ENCODE measurements at regions not wholly inside any gene's neighbourhood (a gene's known extent, or its start where the extent isn't known, plus 50 kb on each side); places are given as distances from the start of the nearest gene placed in this dataset.
A peak's percentile ranks its signal among the peaks of the same experiment; 100 is the strongest.

DNA sequence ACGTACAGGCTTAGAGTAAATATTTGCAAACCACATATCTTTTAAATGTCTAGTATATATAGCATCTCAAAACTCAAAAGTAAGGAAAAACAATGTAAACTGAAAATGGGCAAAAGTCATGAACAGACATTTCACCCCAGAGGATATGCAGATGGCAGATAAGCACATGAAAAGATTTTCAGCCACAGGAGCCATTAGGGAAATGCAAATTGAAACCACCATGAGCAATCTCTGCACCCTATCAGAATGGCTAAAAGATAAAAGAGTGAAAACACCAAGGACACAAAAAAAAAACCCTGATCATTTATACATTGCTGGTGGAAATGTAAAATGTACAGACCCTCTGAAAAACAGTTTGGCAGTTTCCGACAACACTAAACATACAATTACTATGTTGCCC is 292.7 kb downstream of the ZNF516 start:
- no peak for DNase-seq (ENCODE audit: low spot score)

DNA sequence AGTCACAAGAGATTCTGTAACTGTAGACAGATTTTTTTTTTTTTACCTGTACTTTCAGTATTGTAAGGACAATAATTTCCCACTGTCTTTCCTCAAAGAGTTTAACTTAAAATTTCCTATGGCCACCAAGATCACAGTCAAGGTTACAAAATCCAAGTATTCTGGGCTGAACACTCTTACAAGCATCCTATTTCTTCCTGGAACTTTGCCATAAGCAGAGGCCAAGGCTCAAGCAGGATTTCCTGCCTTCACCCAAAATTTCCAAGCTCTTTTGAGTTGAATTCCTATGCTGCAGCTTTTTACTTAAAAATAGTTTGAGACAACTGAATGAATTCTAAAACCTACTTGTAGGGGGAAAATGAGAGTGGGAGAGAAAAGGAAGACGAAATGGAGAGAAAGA is 299.4 kb downstream of the ZNF516 start:
- DNase-seq (ENCODE audit: low spot score): peak; percentile 56

- DNase-seq (ENCODE audit: low spot score): no peak
Observed at GRCh38 chr18:76188097-76188496, 306.9 kb downstream of the ZNF516 start.

GRCh38 chr18:76179257-76179656 is 315.8 kb downstream of the ZNF516 start:
- DNase-seq (ENCODE audit: low spot score): no peak

- DNase-seq (ENCODE audit: low spot score): no peak
Observed at GRCh38 chr18:76177160-76177559, 317.9 kb downstream of the ZNF516 start.

DNA sequence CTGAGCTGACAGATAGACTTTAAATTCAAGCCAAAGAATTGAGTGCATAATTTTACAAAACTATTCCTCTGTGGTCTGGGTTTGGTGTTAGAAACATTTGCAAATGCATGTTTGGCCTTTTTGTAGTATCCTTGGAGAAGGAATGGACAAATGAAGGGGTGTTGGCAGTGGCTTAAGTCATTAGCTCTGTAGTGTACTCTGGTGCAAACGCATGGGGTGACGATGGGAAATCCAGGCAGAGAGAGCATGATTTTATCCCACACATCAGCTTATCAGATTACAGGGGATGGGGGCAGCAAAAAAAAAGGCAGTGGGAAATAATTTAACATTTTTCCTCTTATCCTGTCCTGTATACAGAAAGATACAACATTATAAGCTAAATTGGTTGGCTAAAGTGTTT is 320.6 kb downstream of the ZNF516 start:
- no peak for DNase-seq (ENCODE audit: low spot score)

DNA sequence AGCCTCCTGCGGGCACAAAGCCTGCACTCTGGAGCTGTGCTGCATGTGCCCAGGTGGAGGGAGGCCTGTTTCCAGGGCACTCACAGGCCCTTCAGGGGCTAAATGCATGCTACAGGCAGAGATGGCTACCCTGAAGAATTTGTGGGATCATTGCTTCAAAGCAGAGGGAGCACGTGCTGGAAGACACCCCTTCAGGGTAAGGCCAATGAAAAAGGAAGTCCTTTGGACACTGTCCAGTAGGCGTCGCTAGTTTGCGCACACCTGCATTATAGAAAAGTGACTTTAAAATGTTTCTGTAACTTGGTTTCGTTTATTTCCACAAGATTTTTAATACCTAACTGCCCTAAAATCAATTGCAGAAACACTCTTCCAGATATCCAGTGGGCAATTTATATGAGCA is 325.3 kb downstream of the ZNF516 start:
- DNase-seq (ENCODE audit: low spot score): no peak

- no peak for DNase-seq (ENCODE audit: low spot score)
Observed at GRCh38 chr18:76167845-76168621, 327.0 kb downstream of the ZNF516 start.

DNA sequence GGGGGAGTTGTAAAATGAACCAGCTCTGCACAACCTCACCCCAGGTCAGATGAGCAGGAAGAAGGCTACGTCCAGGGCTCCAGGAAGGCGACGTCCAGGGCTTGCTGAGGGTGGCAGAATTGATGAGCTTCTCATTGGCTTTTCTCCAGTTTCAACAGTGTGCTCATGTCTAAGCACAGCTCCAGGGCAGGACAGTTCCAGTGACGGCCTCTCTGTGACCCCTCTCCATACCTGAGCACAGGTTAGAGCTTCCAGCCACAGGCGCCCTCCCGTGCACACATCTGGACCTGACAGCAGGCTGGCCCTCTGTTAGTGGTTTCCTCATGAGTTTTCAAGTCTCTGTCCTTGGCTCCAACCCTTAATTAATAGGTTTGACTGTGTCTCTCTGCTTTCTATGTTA is 327.6 kb downstream of the ZNF516 start:
- no peak for DNase-seq (ENCODE audit: low spot score)

DNA sequence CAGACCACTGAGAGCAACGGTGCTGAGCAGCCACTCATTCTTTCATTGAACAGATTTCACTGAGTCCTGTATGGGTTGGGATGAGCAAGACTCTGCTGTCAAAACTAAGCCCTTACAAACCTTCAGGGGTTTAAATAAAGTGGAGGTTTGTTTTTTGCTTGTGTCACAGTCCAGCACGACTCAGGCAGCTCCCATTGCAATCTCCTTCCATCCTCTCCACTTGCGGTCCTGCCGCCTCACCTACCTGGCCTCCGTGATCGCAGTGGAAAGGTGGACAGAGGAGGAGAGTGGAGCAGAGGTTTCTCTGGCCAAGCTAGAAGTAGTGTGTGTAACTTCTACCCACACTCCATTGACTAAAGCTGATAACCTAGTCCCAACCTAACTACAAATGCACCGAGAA is 332.2 kb downstream of the ZNF516 start:
- no peak for DNase-seq (ENCODE audit: low spot score)

- DNase-seq (ENCODE audit: low spot score): no peak
Observed at GRCh38 chr18:76161983-76162382, 333.1 kb downstream of the ZNF516 start.

DNA sequence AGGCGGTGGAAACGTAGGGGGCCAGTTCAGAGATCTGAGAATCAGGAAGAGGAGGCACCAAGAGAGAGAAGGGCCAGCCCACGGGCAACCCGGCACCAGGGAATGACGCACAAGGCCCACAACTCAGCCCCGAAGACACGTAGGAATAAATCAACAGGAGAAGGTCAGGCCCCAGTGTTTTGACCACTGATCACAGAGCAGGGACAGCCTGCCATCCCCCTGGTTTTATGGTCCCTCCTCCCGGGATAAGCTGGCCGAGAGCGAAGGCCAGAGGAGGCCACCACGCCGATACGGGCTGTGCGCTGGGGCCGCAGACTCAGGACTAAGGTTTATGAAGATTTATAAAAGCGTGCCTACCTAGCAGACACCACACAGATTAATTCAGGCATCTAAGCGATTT is 341.4 kb downstream of the ZNF516 start:
- DNase-seq (ENCODE audit: low spot score): no peak

- no peak for DNase-seq (ENCODE audit: low spot score)
Observed at GRCh38 chr18:76149734-76150133, 345.3 kb downstream of the ZNF516 start.

DNA sequence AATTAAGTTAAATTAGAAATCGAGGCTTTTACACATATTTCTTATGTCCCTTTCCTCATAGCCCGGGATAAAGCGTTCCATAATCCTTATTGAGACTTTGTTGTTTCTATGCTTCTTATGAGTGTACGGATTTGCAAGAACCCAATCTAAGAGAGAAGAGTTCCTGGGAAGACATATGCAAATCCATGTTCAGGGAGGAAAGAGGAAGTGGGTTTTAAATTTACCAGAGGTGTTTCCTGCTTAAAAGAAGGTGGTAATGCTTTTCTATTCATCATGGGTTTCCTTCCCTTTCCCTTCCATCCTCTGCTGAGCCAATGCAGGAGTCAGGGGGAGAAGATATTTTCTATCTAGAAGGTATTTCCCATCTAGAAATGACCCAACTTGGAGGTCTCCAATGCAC is 345.8 kb downstream of the ZNF516 start:
- DNase-seq (ENCODE audit: low spot score): no peak

GRCh38 chr18:76145521-76146376 is 349.3 kb downstream of the ZNF516 start:
- DNase-seq (ENCODE audit: low spot score): no peak

- no peak for DNase-seq (ENCODE audit: low spot score)
Observed at GRCh38 chr18:76144844-76145243, 350.2 kb downstream of the ZNF516 start.

- no peak for DNase-seq (ENCODE audit: low spot score)
Observed at GRCh38 chr18:76142611-76143010, 352.4 kb downstream of the ZNF516 start.

DNA sequence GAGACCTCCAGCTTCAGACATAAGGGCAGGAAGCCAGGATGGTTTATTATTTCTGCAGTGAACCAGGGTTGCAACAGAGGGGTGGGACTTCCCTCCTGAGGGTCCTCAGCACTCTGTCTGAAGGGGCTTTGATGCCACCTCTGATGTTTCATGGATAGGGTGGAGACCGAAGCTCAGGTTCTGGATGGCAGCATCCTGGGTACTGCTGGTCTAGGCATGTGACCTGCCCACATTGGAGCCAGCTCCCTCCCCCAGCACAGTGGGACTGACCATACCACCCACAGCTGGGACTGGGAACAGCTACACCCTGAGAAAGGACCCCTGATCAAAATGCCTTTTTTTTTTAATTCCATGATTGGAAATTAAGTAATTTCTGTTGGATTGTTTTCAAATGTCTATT is 355.2 kb downstream of the ZNF516 start:
- no peak for DNase-seq (ENCODE audit: low spot score)

GRCh38 chr18:76137216-76137615 is 357.8 kb downstream of the ZNF516 start:
- no peak for DNase-seq (ENCODE audit: low spot score)

- no peak for DNase-seq (ENCODE audit: low spot score)
Observed at GRCh38 chr18:76136701-76137100, 358.3 kb downstream of the ZNF516 start.

GRCh38 chr18:76134628-76135027 is 360.4 kb downstream of the ZNF516 start:
- DNase-seq (ENCODE audit: low spot score): no peak

DNA sequence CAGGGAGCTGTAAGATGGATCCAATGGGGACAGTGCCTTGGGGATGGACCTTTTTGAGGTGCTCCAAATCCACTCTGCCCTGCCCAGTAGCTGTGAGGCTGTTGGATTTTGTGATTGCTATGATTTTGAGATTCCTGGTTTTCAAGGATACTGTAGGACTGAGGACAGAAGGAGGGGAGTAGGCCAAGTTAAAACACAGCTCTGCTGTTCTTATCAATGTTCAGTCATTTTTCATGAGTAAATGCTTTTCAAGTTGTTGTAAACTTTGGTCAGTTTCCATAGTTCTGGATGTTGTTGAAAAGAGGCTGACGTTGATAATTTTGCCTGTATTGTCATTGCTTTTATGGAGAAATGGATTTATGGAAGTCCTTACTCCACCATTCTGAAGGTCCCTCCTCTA is 361.2 kb downstream of the ZNF516 start:
- DNase-seq (ENCODE audit: low spot score): no peak

DNA sequence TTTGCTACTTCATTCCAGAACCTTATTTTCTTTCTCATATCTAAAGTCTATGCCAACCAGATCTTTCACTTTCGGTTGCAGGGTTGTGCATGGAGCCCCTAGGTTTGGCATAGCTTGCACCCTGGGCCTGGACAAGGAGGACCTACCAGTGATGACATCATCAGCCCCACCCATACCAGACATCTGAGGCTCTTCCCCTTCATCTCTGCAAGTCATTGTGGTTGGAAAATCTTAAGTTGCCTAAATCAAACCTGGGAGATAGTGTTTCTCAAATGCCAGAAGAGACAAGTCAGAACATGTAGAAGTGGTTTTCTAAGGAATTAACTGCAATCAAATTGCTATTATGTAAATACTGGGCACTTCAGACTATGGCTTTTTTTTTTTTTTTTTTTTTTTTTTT is 363.3 kb downstream of the ZNF516 start:
- no peak for DNase-seq (ENCODE audit: low spot score)
